ENCODE measurements at regions not wholly inside any gene's neighbourhood (a gene's known extent, or its start where the extent isn't known, plus 50 kb on each side); places are given as distances from the start of the nearest gene placed in this dataset.

- no peaks in the 10 kb centered on the region for H3K36me3 ChIP-seq (replicated peaks in 1 of 2; ENCODE audit: insufficient read depth in 1 of 2, low read depth in 2 of 2)
- ATAC-seq (no peak), DNase-seq (no peak)
- H3K27me3 ChIP-seq: no peaks in the 10 kb centered on the region
- TF ChIP-seq CTCF (IDR thresholded peaks at IDR 0.05) (no peak), POLR2A (IDR thresholded peaks at IDR 0.05) (no peak)
- no peak overlapping the region for H3K4me3 ChIP-seq
- intact Hi-C loops (cut with DNase I): no loop called here
- WGBS, 2 donors: 77 to 80% methylated on average over 6 of the region's 6 CpGs
- H3K4me1 ChIP-seq: no peaks in the 10 kb centered on the region
- no peaks in the 10 kb centered on the region for H3K9me3 ChIP-seq
- no peak overlapping the region for H3K27ac ChIP-seq
These were observed 171.6 kb upstream of the MTNR1B start for GRCh38 chr11:92797874-92798273.

- Histone ChIP-seq H3K4me3 (no peak overlapping the region), H3K9me3 (no peaks in the 10 kb centered on the region), H3K27me3 (no peaks in the 10 kb centered on the region), H3K27ac (no peak overlapping the region), H3K36me3 (replicated peaks in 1 of 2; ENCODE audit: insufficient read depth in 1 of 2, low read depth in 2 of 2) (no peaks in the 10 kb centered on the region), H3K4me1 (no peaks in the 10 kb centered on the region)
- DNase-seq: no peak
- WGBS, 2 donors: 64 to 66% methylated on average over 13 of the region's 13 CpGs
- TF ChIP-seq CTCF (IDR thresholded peaks at IDR 0.05) (no peak), POLR2A (IDR thresholded peaks at IDR 0.05) (no peak)
- ATAC-seq: no peak
- intact Hi-C loops (cut with DNase I): no loop called here
These were observed 167.8 kb upstream of the MTNR1B start for GRCh38 chr11:92801685-92802084.

- H3K27me3 ChIP-seq: no peaks in the 10 kb centered on the region
- H3K36me3 ChIP-seq (replicated peaks in 1 of 2; ENCODE audit: insufficient read depth in 1 of 2, low read depth in 2 of 2): no peaks in the 10 kb centered on the region
- DNase-seq: no peak
- no peak overlapping the region for H3K4me3 ChIP-seq
- H3K4me1 ChIP-seq: no peaks in the 10 kb centered on the region
- no peak overlapping the region for H3K27ac ChIP-seq
- TF ChIP-seq POLR2A (IDR thresholded peaks at IDR 0.05) (no peak), CTCF (IDR thresholded peaks at IDR 0.05) (no peak)
- intact Hi-C loops (cut with DNase I): no loop called here
- 26 to 37% methylated on average over 2 of the region's 2 CpGs for WGBS, 2 donors
- ATAC-seq: no peak
- H3K9me3 ChIP-seq: no peaks in the 10 kb centered on the region
These were observed 166.8 kb upstream of the MTNR1B start for GRCh38 chr11:92802644-92803043.

GRCh38 chr11:92803391-92803790 lies 166.1 kb upstream of the MTNR1B start:
- intact Hi-C loops (cut with DNase I): no loop called here
- H3K4me1 ChIP-seq: no peaks in the 10 kb centered on the region
- no peak for TF ChIP-seq POLR2A (IDR thresholded peaks at IDR 0.05)
- no peak for TF ChIP-seq CTCF (IDR thresholded peaks at IDR 0.05)
- 25 to 53% methylated on average over 1 of the region's 1 CpG for WGBS, 2 donors
- no peaks in the 10 kb centered on the region for H3K36me3 ChIP-seq (replicated peaks in 1 of 2; ENCODE audit: insufficient read depth in 1 of 2, low read depth in 2 of 2)
- no peaks in the 10 kb centered on the region for H3K27me3 ChIP-seq
- no peak overlapping the region for H3K27ac ChIP-seq
- H3K9me3 ChIP-seq: no peaks in the 10 kb centered on the region
- H3K4me3 ChIP-seq: no peak overlapping the region
- DNase-seq: no peak
- ATAC-seq: no peak

- H3K27ac ChIP-seq: no peak overlapping the region
- no peaks in the 10 kb centered on the region for H3K27me3 ChIP-seq
- DNase-seq (no peak), ATAC-seq (no peak)
- WGBS, 2 donors: 58 to 59% methylated on average over 7 of the region's 7 CpGs
- H3K36me3 ChIP-seq (replicated peaks in 1 of 2; ENCODE audit: insufficient read depth in 1 of 2, low read depth in 2 of 2): no peaks in the 10 kb centered on the region
- TF ChIP-seq POLR2A (IDR thresholded peaks at IDR 0.05) (no peak), CTCF (IDR thresholded peaks at IDR 0.05) (no peak)
- H3K4me3 ChIP-seq: no peak overlapping the region
- intact Hi-C loops (cut with DNase I): no loop called here
- H3K4me1 ChIP-seq: no peaks in the 10 kb centered on the region
- H3K9me3 ChIP-seq: no peaks in the 10 kb centered on the region
These were observed 165.0 kb upstream of the MTNR1B start for GRCh38 chr11:92804388-92804966.

Data from body of pancreas (tissue), 4 donors.